SKM-1 treated with dmso at 0.1 percent for 144 hours (cell line): ENCODE measurements at regions not wholly inside any gene's neighbourhood (a gene's known extent, or its start where the extent isn't known, plus 50 kb on each side); places are given as distances from the start of the nearest gene placed in this dataset.
"Not testable (repeated sequence)": the region's sequence is repeated elsewhere in the genome, so short reads cannot be mapped to it uniquely, and the experiment has no call there.

Experiments
- DNase-seq: peaks from one replicate; lab custom pipeline; 2025; ENCODE audit not compliant: unreplicated experiment; lab: John Stamatoyannopoulos, UW

GRCh38 chr6:26232306-26232939, 132.6 kb upstream of the BTN3A2 start:
- DNase-seq: no peak

GRCh38 chr6:26232940-26233648, 131.9 kb upstream of the BTN3A2 start:
- no peak for DNase-seq

GRCh38 chr6:26233649-26234420, 131.2 kb upstream of the BTN3A2 start:
- peak; percentile 43 for DNase-seq

- peak; percentile 69 for DNase-seq
Observed at GRCh38 chr6:26234421-26235301, 130.3 kb upstream of the BTN3A2 start.

GRCh38 chr6:26235302-26235670, 129.7 kb upstream of the BTN3A2 start:
- no peak for DNase-seq

GRCh38 chr6:26239415-26239814, 125.6 kb upstream of the BTN3A2 start:
- DNase-seq: not testable (repeated sequence)

GRCh38 chr6:26240157-26241032, 124.6 kb upstream of the BTN3A2 start:
- DNase-seq: no peak

- no peak for DNase-seq
Observed at GRCh38 chr6:26241033-26241895, 123.7 kb upstream of the BTN3A2 start.

- DNase-seq: no peak
Observed at GRCh38 chr6:26243132-26243531, 121.9 kb upstream of the BTN3A2 start.

GRCh38 chr6:26243752-26244151, 121.2 kb upstream of the BTN3A2 start:
- DNase-seq: no peak

GRCh38 chr6:26246058-26246457, 118.9 kb upstream of the BTN3A2 start:
- DNase-seq: no peak

- no peak for DNase-seq
Observed at GRCh38 chr6:26246553-26246952, 118.4 kb upstream of the BTN3A2 start.

- peak; percentile 60 for DNase-seq
Observed at GRCh38 chr6:26249707-26249956, 115.4 kb upstream of the BTN3A2 start.

GRCh38 chr6:26249957-26250697, 114.9 kb upstream of the BTN3A2 start:
- DNase-seq: peak; percentile 82

- peak; percentile 70 for DNase-seq
Observed at GRCh38 chr6:26250698-26251044, 114.3 kb upstream of the BTN3A2 start.

- DNase-seq: peak; percentile 94
Observed at GRCh38 chr6:26251354-26252076, 113.5 kb upstream of the BTN3A2 start.

GRCh38 chr6:26252077-26252472, 112.9 kb upstream of the BTN3A2 start:
- DNase-seq: no peak

- DNase-seq: no peak
Observed at GRCh38 chr6:26254724-26255123, 110.3 kb upstream of the BTN3A2 start.
